BLaER1 treated with 17β-estradiol and CSF1 and Interleukin-3, amounts not matched to agents 10 nM and 100 nM (cell line): ENCODE measurements at regions not wholly inside any gene's neighbourhood (a gene's known extent, or its start where the extent isn't known, plus 50 kb on each side); places are given as distances from the start of the nearest gene placed in this dataset.

Experiments used
- H3K27ac ChIP-seq, 11 experiments: shearing (Covaris generic); formaldehyde crosslinking; 2 replicates each; pipeline ENCODE4 v1.8.1; 2022
- H3K27me3 ChIP-seq, 11 experiments: shearing (Covaris generic); formaldehyde crosslinking; 2 replicates each; pipeline ENCODE4 v1.8.1; 2022
- H3K36me3 ChIP-seq, 11 experiments: shearing (Covaris generic); formaldehyde crosslinking; 2 replicates each; pipeline ENCODE4 v1.8.1; 2022
- H3K4me1 ChIP-seq, 10 experiments: shearing (Covaris generic); formaldehyde crosslinking; 2 replicates each; pipeline ENCODE4 v1.8.1; 2022
- H3K4me2 ChIP-seq, 11 experiments: shearing (Covaris generic); formaldehyde crosslinking; 2 replicates each; pipeline ENCODE4 v1.8.1; 2022
- H3K4me3 ChIP-seq, 10 experiments: shearing (Covaris generic); formaldehyde crosslinking; 2 replicates each; pipeline ENCODE4 v1.8.1; 2022
- H3K9ac ChIP-seq, 11 experiments: shearing (Covaris generic); formaldehyde crosslinking; 2 replicates each; pipeline ENCODE4 v1.8.1; 2022
- H3K9me3 ChIP-seq, 11 experiments: shearing (Covaris generic); formaldehyde crosslinking; replicated peaks in 1 of 11; 2 replicates each; pipeline ENCODE4 v1.8.1; 2022
- H4K20me1 ChIP-seq, 11 experiments: shearing (Covaris generic); formaldehyde crosslinking; 2 replicates each; pipeline ENCODE4 v1.8.1; 2022
- Cebpa-rat ChIP-seq, 11 experiments: shearing (Covaris generic); IDR thresholded peaks; 2 replicates each; pipeline ENCODE4 v1.8.1; 2022

DNA sequence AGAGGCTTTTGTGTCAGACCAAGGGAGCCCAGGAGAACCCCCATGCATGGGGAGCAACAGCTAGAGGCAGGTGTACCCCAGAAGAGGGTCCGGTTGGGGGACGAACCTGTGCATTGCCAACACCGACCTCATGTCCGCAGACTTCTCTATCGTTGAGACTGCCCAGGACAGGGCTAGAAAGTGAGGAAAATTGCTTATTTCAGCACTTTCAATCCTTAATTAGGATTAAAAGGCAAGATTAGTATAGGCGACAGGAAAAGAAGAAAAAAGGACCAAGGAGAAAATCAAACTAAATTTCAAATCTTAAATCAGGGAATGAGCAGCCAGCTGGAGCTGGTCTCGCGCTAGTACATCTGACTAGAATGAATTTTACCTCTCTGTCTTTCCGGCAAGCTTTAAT is 438.9 kb upstream of the SOX11 start:
- no peak overlapping the region for H3K27ac ChIP-seq
- H3K4me2 ChIP-seq, result no peak overlapping the region
- H4K20me1 ChIP-seq, result no peaks in the 10 kb centered on the region
- H3K36me3 ChIP-seq, result no peaks in the 10 kb centered on the region
- no peaks in the 10 kb centered on the region for H3K4me1 ChIP-seq
- H3K9ac ChIP-seq, result no peak overlapping the region
- TF ChIP-seq Cebpa-rat (IDR thresholded peaks at IDR 0.05), result no peak
- H3K4me3 ChIP-seq, result no peak overlapping the region
- H3K9me3 ChIP-seq, result peaks cover 0 to 13% (median 4%) of the 10 kb centered on the region in 11 experiments; a peak in 13 of 22 replicates
- no peaks in the 10 kb centered on the region for H3K27me3 ChIP-seq

GRCh38 chr2:5254791-5255332 is 437.3 kb upstream of the SOX11 start:
- Histone ChIP-seq H3K9ac (no peak overlapping the region), H3K4me3 (no peak overlapping the region), H3K4me2 (no peak overlapping the region), H3K9me3 (peaks cover 0 to 14% (median 5%) of the 10 kb centered on the region in 11 experiments; a peak in 13 of 22 replicates), H4K20me1 (no peaks in the 10 kb centered on the region), H3K4me1 (no peaks in the 10 kb centered on the region), H3K27ac (no peak overlapping the region), H3K36me3 (no peaks in the 10 kb centered on the region), H3K27me3 (no peaks in the 10 kb centered on the region)
- TF ChIP-seq Cebpa-rat (IDR thresholded peaks at IDR 0.05), result no peak

DNA sequence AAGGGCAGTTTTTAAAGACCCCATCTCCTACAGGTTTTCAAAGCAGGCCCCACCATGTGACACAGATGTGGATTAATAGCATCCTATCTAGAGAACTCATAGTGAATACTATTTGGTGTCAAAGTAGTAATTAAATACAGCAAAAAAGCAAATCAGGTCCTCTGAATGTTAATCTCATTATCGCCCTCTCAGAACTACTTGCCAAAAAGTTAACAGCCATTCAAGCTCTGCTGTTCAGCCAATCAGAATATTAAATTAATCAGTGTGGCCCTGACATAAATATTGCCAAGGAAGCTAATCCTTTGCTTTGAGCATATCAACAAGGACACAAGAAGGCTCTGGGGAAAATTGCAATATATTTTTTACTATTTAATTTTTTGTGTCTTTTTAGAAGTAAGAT is 428.9 kb upstream of the SOX11 start:
- Histone ChIP-seq H3K36me3 (no peaks in the 10 kb centered on the region), H3K27ac (no peak overlapping the region), H3K4me3 (no peak overlapping the region), H3K9ac (no peak overlapping the region), H4K20me1 (no peaks in the 10 kb centered on the region), H3K27me3 (no peaks in the 10 kb centered on the region), H3K4me1 (no peaks in the 10 kb centered on the region), H3K4me2 (no peak overlapping the region), H3K9me3 (peaks cover 0 to 4% (median 2%) of the 10 kb centered on the region in 11 experiments; a peak in 12 of 22 replicates)
- no peak for TF ChIP-seq Cebpa-rat (IDR thresholded peaks at IDR 0.05)

DNA sequence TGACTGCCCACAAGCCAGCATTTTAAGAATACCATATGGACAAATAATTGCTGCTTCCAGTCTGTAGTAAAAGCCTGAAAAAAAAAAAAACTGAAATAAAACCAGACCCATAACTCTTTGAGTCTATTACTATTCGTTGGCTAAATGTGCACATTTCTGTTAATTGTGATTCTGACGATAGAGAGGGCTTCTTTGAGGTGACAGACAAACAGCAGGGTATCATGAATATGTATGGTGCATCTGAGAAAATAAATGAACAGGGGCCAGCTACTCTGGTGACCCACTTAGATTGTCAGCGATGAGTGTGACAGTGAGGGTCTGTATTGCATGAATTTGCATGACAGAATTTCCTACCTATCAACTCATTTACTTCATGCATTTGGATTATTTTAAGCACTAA is 427.8 kb upstream of the SOX11 start:
- H3K27ac ChIP-seq, result no peak overlapping the region
- peaks cover 0 to under 1% (median 0%) of the 10 kb centered on the region in 11 experiments; a peak in 1 of 22 replicates for H3K9me3 ChIP-seq
- no peak for TF ChIP-seq Cebpa-rat (IDR thresholded peaks at IDR 0.05)
- no peaks in the 10 kb centered on the region for H3K36me3 ChIP-seq
- H3K4me1 ChIP-seq, result no peaks in the 10 kb centered on the region
- no peak overlapping the region for H3K4me3 ChIP-seq
- H3K27me3 ChIP-seq, result no peaks in the 10 kb centered on the region
- no peak overlapping the region for H3K4me2 ChIP-seq
- H3K9ac ChIP-seq, result no peak overlapping the region
- no peaks in the 10 kb centered on the region for H4K20me1 ChIP-seq

DNA sequence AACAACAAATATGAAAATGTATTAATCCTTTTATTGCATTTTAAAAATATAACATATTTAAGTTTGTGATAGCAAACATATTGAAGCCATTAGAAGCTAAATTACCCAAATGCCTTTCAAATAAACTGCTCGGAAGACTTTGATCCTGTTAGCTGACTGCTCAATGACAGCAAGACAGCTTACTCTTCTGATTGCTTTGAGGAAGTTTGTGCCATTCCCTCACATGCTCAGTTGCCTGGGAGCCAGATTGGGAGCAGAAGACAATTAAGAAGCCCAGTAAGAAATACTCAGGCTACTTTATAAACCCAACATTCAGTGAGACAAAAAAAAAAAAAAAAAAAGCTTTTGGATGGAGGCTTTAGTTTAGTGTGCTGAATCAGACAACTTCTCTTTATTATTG is 407.1 kb upstream of the SOX11 start:
- Histone ChIP-seq H3K9me3 (no peaks in the 10 kb centered on the region), H3K4me3 (no peak overlapping the region), H3K9ac (no peak overlapping the region), H3K4me1 (no peaks in the 10 kb centered on the region), H4K20me1 (no peaks in the 10 kb centered on the region), H3K27ac (no peak overlapping the region), H3K4me2 (no peak overlapping the region), H3K36me3 (no peaks in the 10 kb centered on the region), H3K27me3 (no peaks in the 10 kb centered on the region)
- TF ChIP-seq Cebpa-rat (IDR thresholded peaks at IDR 0.05), result no peak

GRCh38 chr2:5285872-5286769 is 406.1 kb upstream of the SOX11 start:
- H3K9ac ChIP-seq, result no peak overlapping the region
- no peak overlapping the region for H3K27ac ChIP-seq
- H4K20me1 ChIP-seq, result no peaks in the 10 kb centered on the region
- TF ChIP-seq Cebpa-rat (IDR thresholded peaks at IDR 0.05), result no peak
- H3K4me2 ChIP-seq, result no peak overlapping the region
- no peaks in the 10 kb centered on the region for H3K27me3 ChIP-seq
- no peaks in the 10 kb centered on the region for H3K4me1 ChIP-seq
- H3K36me3 ChIP-seq, result no peaks in the 10 kb centered on the region
- H3K4me3 ChIP-seq, result no peak overlapping the region
- H3K9me3 ChIP-seq, result no peaks in the 10 kb centered on the region

- Histone ChIP-seq H3K36me3 (no peaks in the 10 kb centered on the region), H4K20me1 (no peaks in the 10 kb centered on the region), H3K4me3 (no peak overlapping the region), H3K27ac (no peak overlapping the region), H3K4me1 (no peaks in the 10 kb centered on the region), H3K27me3 (no peaks in the 10 kb centered on the region), H3K9me3 (no peaks in the 10 kb centered on the region), H3K4me2 (no peak overlapping the region), H3K9ac (no peak overlapping the region)
- no peak for TF ChIP-seq Cebpa-rat (IDR thresholded peaks at IDR 0.05)
Measured at GRCh38 chr2:5287558-5288334, 404.4 kb upstream of the SOX11 start.

DNA sequence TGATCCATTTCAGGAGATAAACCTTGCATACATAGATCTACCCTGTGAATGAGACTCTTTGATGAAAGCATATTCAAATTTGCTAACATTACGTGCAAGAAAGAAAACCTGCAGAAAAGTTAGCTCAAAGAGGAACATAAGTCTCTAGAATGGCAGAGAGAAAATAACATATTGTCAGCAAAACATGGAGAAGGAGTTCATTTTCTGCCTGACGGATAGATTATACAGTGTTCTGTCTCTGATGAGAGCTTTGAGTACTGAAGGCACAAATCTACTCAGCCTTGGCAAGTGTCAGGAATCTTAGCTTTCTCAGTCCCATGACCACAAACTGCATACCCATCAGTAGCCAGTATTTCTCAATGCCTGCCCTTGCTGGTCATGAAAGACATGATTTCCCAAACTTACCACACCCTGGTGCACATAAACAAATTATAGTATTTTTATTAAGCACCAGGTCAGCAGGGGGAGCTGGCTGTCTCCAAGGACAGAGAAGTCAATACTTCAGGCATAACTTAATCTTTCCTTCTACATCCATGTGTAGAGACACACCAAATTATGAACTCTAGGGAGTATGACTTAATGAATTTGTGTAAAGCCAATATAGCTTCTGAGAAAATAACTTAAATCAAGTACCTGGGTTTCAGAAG is 401.2 kb upstream of the SOX11 start:
- no peak overlapping the region for H3K27ac ChIP-seq
- H4K20me1 ChIP-seq, result no peaks in the 10 kb centered on the region
- no peak for TF ChIP-seq Cebpa-rat (IDR thresholded peaks at IDR 0.05)
- no peak overlapping the region for H3K9ac ChIP-seq
- no peaks in the 10 kb centered on the region for H3K27me3 ChIP-seq
- no peaks in the 10 kb centered on the region for H3K36me3 ChIP-seq
- H3K4me1 ChIP-seq, result no peaks in the 10 kb centered on the region
- no peak overlapping the region for H3K4me2 ChIP-seq
- no peaks in the 10 kb centered on the region for H3K9me3 ChIP-seq
- H3K4me3 ChIP-seq, result no peak overlapping the region

DNA sequence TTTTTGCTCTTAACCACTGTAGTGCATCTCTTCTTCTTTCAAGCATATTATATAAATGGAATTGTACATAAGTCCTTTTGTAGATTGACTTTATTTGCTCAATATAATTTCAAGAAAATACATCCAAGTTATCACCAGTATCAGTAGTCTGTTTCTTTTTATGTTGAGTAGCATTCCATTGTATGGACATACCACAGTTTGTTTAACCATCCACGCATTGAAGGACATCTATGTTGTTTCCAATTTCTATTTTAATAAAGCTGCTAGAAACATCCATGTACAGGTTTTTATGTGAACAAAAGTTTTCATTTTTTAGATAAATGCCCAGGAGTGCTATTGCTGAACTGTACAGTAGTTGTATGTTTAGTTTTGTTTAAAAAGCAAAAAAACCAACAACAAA is 387.5 kb upstream of the SOX11 start:
- no peak for TF ChIP-seq Cebpa-rat (IDR thresholded peaks at IDR 0.05)
- peaks cover under 1 to 14% (median 8%) of the 10 kb centered on the region in 11 experiments; a peak in 12 of 22 replicates for H3K9me3 ChIP-seq
- H3K4me1 ChIP-seq, result no peaks in the 10 kb centered on the region
- H4K20me1 ChIP-seq, result no peaks in the 10 kb centered on the region
- no peak overlapping the region for H3K9ac ChIP-seq
- H3K36me3 ChIP-seq, result no peaks in the 10 kb centered on the region
- no peak overlapping the region for H3K4me3 ChIP-seq
- H3K27me3 ChIP-seq, result no peaks in the 10 kb centered on the region
- H3K4me2 ChIP-seq, result no peak overlapping the region
- no peak overlapping the region for H3K27ac ChIP-seq
